ENCODE measurements at regions not wholly inside any gene's neighbourhood (a gene's known extent, or its start where the extent isn't known, plus 50 kb on each side); places are given as distances from the start of the nearest gene placed in this dataset.

DNA sequence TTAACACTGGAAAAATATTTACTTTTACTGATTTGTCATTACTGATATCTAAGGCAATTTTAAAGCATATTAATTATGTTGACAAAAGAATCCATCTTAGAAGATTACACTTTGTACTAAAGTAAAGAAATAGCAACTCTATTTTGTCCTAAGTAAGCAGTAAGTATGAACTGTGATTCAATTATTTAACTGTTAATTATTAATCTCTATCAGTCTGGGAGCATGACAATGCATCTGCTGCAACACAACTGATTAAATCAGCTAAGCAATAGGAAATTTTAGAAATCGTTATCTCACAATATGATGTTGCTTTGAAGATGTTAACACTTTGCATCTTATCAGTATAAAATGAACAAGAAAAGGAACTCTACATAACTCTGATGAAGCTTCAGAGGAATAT is 172.3 kb downstream of the DPY19L2 start:
- TF ChIP-seq, protein P1, sequence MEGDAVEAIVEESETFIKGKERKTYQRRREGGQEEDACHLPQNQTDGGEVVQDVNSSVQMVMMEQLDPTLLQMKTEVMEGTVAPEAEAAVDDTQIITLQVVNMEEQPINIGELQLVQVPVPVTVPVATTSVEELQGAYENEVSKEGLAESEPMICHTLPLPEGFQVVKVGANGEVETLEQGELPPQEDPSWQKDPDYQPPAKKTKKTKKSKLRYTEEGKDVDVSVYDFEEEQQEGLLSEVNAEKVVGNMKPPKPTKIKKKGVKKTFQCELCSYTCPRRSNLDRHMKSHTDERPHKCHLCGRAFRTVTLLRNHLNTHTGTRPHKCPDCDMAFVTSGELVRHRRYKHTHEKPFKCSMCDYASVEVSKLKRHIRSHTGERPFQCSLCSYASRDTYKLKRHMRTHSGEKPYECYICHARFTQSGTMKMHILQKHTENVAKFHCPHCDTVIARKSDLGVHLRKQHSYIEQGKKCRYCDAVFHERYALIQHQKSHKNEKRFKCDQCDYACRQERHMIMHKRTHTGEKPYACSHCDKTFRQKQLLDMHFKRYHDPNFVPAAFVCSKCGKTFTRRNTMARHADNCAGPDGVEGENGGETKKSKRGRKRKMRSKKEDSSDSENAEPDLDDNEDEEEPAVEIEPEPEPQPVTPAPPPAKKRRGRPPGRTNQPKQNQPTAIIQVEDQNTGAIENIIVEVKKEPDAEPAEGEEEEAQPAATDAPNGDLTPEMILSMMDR (IDR thresholded peaks at IDR 0.05; ENCODE audit: low read length): no peak
- no peak for TF ChIP-seq EZH2 (IDR thresholded peaks at IDR 0.05; ENCODE audit: borderline replicate concordance, low read length)
